Bone marrow (tissue), 2 donors: ENCODE measurements at regions not wholly inside any gene's neighbourhood (a gene's known extent, or its start where the extent isn't known, plus 50 kb on each side); places are given as distances from the start of the nearest gene placed in this dataset.

Experiments
- DNase-seq, 2 donors: peaks; one replicate each; lab custom pipeline; 2025; lab: John Stamatoyannopoulos, UW

- peak; percentile 51 to 74 for DNase-seq
Measured at GRCh38 chr1:181142096-181142958, 53.8 kb downstream of the IER5 start.

GRCh38 chr1:181143102-181143859 lies 54.8 kb downstream of the IER5 start:
- DNase-seq, result no peak

- no peak for DNase-seq
Measured at GRCh38 chr1:181144238-181144637, 55.7 kb downstream of the IER5 start.

- DNase-seq, result no peak
Measured at GRCh38 chr1:181148636-181149035, 60.1 kb downstream of the IER5 start.

- DNase-seq, result peak in 1 of 2 donors; percentile 89
Measured at GRCh38 chr1:181149326-181150125, 61.0 kb downstream of the IER5 start.

- DNase-seq, result no peak
Measured at GRCh38 chr1:181150273-181150672, 61.8 kb downstream of the IER5 start.

GRCh38 chr1:181150842-181151241 lies 62.3 kb downstream of the IER5 start:
- no peak for DNase-seq

- DNase-seq, result no peak
Measured at GRCh38 chr1:181151378-181152326, 63.2 kb downstream of the IER5 start.

GRCh38 chr1:181152892-181153633 lies 64.6 kb downstream of the IER5 start:
- DNase-seq, result peak in 1 of 2 donors; percentile 85

- no peak for DNase-seq
Measured at GRCh38 chr1:181153634-181153961, 65.1 kb downstream of the IER5 start.

GRCh38 chr1:181155339-181155738 lies 66.8 kb downstream of the IER5 start:
- DNase-seq, result no peak

- peak in 1 of 2 donors; percentile 71 for DNase-seq
Measured at GRCh38 chr1:181159451-181160140, 71.1 kb downstream of the IER5 start.

- DNase-seq, result no peak
Measured at GRCh38 chr1:181160322-181160721, 71.8 kb downstream of the IER5 start.

GRCh38 chr1:181160998-181161870 lies 72.7 kb downstream of the IER5 start:
- DNase-seq, result peak in 1 of 2 donors; percentile 94

- DNase-seq, result no peak
Measured at GRCh38 chr1:181163662-181164061, 75.2 kb downstream of the IER5 start.

- peak; percentile 8 to 79 for DNase-seq
Measured at GRCh38 chr1:181166377-181167196, 78.1 kb downstream of the IER5 start.

- DNase-seq, result no peak
Measured at GRCh38 chr1:181169281-181169865, 80.9 kb downstream of the IER5 start.

GRCh38 chr1:181170194-181170593 lies 81.7 kb downstream of the IER5 start:
- DNase-seq, result no peak
